ENCODE measurements at regions not wholly inside any gene's neighbourhood (a gene's known extent, or its start where the extent isn't known, plus 50 kb on each side); places are given as distances from the start of the nearest gene placed in this dataset.
"Not testable (repeated sequence)": the region's sequence is repeated elsewhere in the genome, so short reads cannot be mapped to it uniquely, and the experiment has no call there.

DNA sequence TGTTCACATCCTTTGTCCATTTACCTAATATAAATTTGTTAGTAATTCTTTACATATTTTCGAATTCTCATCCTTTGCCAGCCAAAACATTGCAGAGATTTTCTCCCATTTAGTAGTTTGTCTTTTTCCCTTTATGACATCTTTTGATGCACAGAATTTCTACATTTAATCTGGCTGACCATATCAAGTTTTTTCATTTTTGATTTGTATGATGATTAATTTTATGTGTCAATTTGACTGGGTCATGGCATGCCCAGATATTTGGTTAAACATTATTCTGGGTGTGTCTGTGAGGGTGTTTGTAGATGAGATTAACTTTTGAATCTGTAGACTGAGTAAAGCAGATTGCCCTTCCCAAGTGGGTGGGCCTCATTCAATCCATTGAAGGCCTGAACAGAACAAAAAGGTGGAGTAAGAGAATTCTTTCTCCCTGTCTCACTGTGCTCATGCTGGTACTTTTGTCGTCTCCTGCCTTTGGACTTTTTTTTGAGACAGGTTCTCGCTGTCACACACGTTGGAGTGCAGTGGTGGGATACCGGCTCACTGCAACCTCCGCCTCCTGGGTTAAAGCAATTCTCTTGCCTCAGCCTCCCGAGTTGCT lies 72.1 kb upstream of the EPB41L1 start:
- DNase-seq (ENCODE audit: low read depth in 2 of 3, low spot score in 1 of 3): no peak

GRCh38 chr20:36083200-36083599 lies 71.3 kb upstream of the EPB41L1 start:
- DNase-seq (ENCODE audit: low read depth in 2 of 3, low spot score in 1 of 3): not testable (repeated sequence)

GRCh38 chr20:36084356-36084755 lies 70.2 kb upstream of the EPB41L1 start:
- no peak for DNase-seq (ENCODE audit: low read depth in 2 of 3, low spot score in 1 of 3)

GRCh38 chr20:36084897-36085613 lies 69.5 kb upstream of the EPB41L1 start:
- DNase-seq (ENCODE audit: low read depth in 2 of 3, low spot score in 1 of 3): no peak

DNA sequence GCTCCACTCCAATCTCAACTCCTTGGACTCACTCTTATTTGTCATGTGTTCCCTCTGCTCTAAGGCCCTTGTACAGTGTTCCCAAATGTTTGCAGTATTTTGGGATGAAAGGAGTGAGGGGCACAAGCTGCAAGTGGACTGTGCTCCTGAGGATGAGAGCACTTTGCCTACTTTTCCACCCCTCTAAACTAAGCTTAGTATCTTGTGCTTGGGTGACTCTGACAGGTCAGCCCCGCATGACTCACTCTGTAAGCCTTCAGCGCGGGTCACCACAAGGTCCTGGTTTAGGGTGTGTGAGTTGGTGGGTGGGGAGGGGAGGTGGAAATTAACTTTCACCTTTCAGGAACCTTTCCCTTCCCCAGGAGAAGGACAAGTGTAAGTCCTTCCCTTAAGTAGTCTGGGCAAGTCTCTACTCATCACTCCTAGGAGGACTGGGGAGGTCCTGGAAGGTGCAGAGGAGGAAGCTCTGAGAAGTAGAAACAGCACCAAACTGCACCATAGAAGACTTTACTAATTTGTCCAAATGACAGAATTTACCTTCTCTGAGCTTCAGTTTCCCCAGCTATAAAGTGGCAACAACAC lies 68.8 kb upstream of the EPB41L1 start:
- no peak for DNase-seq (ENCODE audit: low read depth in 2 of 3, low spot score in 1 of 3)

DNA sequence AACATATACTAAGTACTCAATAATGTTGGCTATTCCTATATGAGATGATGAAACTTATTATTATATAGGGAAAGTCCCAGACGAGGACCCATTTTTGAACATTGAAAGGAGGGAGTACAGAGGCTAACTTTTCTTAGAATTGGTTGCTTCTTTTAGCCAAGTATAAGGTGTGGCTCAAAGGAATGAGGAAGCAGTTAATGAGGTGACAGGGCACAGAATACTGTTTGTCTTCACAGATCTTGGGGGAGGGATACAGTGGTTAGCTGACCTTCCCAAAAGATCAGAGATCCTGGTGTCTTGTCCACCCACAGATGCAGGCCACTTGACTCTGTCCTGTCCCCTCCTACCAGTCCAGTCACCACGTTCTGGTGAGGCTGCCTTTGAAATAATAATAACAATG lies 67.8 kb upstream of the EPB41L1 start:
- no peak for DNase-seq (ENCODE audit: low read depth in 2 of 3, low spot score in 1 of 3)

- no peak for DNase-seq (ENCODE audit: low read depth in 2 of 3, low spot score in 1 of 3)
Observed at GRCh38 chr20:36090223-36090622, 64.3 kb upstream of the EPB41L1 start.

DNA sequence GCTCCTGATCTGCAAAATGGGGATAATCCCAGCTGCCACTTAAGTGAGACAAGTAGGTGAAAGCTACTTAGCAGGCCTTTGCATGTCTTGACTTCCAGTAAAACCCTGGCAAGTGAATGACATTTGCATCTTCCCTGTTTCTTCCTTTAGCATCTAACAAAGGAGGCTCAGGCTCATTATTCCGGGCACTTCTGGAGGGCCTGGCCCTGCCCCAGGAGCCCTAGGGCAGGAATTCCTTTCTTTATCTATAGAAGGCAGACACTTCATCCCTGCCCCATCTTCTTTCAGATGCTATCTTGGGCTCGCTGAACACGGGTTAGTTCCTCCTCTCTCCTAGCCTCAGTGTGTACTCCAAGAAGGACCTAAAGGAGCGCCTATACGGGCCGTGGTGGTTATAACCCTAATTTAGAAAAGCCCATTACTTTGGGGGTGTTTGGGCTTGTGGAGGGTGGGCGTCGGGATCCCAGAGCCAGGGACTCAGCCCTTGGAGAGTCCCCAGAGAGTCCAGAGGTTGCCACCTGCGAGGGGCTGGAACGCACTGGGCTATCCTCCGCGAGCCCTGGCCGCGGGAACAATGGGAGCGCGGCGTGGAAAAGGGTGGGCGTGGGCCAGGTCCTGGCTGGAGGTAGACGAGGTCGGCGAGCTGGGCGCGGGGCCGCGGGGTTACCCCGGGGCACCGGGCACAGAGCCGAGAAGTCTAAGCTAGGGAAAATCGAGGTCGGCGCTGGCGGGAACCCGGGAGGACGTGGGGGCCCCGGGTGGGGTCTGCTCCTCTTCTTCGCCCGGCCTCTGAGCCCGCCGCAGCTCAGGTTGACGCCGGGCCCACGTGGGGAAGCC lies 62.8 kb upstream of the EPB41L1 start:
- no peak for DNase-seq (ENCODE audit: low read depth in 2 of 3, low spot score in 1 of 3)

- DNase-seq (ENCODE audit: low read depth in 2 of 3, low spot score in 1 of 3): no peak
Observed at GRCh38 chr20:36092398-36093024, 62.0 kb upstream of the EPB41L1 start.

DNA sequence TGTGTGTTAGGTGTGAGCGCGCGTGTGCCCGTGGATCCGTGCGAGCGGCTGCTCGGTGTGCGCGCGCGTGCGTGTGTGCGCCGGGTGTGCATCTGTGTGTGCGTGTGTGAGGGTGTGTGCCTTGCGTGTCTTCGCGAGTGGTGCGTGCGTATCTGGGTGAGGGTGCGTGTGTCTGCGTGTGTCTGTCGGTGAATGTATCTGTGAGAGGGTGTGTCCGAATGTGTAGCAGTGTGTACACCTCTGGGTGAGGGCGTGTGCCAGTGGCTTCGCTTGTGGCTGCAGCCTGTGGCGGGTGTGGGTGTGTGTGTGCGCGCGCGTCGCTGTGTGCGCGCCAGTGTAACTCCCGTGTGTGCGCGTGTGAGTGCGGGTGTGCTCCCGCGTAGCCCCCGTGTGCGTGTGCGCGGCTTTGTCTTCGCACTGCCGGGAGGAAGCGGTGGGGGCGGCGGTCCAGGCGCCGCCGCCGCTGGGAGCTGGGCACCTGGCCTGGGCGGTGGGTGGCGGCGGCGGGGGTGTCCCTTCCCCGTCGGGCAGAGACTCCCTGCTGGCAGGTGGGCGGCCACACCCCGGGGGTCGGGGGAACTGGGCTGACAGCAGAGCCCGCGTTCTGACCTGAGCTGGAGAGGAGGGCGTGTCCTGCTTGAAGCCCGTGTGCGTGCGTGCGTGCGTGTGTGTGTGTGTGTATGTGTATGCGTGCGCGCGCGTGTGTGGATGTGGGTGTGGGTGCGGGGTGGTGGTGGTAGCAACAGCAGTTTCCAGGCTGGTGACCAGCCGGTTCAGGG lies 61.3 kb upstream of the EPB41L1 start:
- peak; percentile 12 to 14 (median 13) for DNase-seq (ENCODE audit: low read depth in 2 of 3, low spot score in 1 of 3)

- DNase-seq (ENCODE audit: low read depth in 2 of 3, low spot score in 1 of 3): no peak
Observed at GRCh38 chr20:36093804-36094145, 60.8 kb upstream of the EPB41L1 start.

GRCh38 chr20:36094497-36094896 lies 60.0 kb upstream of the EPB41L1 start:
- DNase-seq (ENCODE audit: low read depth in 2 of 3, low spot score in 1 of 3): no peak

DNA sequence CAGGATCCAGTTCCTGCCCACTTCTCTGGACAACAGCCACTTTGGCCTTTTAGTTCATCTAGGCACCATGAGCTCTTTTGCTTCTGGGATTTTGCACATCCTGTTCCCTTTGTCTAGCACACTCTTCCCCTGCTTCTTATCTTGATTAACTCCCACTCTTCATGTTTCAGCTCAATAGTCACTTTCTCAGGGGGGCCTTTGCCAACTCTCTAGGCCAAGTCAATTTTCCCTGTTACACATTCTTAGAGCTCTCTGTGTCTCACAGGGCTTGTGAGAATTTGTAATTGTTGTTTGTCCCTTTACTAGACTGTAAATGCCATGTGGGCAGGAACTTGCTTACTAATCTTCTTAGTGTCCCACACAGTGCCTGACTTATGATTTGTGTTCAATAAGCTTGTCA lies 58.1 kb upstream of the EPB41L1 start:
- DNase-seq (ENCODE audit: low read depth in 2 of 3, low spot score in 1 of 3): no peak

DNA sequence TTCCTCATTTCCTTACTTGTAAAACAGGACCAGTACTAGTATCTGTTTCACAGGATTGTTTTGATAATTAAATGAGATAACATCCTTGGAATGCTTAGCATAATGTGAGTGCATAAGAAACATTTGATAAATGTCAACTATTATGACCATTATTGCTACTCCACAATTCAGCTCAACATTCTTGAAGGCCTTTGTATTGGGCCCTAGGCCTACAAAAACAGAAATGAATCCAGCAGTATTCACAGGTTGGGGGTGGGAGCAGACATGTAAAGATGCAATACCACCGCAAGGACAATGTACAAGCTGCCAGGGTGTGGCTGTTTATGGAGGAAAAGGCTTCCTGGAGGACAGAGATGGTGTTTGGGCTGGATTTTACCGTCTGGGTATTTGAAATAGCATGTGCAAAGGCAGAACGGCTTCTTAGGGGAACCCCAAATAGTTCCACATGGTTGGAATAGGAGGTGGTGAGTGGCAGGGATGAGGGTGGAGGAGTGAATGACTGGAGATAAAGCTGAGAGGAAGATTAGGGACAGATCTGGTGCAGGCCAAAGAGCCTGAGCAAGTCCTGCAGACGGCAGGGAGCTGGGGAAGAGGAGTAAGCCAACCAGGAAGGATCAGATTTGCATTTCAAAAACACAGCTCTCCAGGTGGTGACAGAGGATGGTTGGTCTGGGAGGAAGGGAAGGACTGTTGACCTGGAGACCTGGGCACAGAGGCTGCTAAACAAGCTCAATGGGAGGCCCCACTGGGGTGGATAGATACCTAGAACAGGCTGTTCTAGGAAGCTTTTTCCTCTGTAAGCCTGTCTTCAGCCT lies 57.0 kb upstream of the EPB41L1 start:
- DNase-seq (ENCODE audit: low read depth in 2 of 3, low spot score in 1 of 3): no peak

- DNase-seq (ENCODE audit: low read depth in 2 of 3, low spot score in 1 of 3): no peak
Observed at GRCh38 chr20:36098364-36098763, 56.2 kb upstream of the EPB41L1 start.

GRCh38 chr20:36099106-36099505 lies 55.4 kb upstream of the EPB41L1 start:
- no peak for DNase-seq (ENCODE audit: low read depth in 2 of 3, low spot score in 1 of 3)

DNA sequence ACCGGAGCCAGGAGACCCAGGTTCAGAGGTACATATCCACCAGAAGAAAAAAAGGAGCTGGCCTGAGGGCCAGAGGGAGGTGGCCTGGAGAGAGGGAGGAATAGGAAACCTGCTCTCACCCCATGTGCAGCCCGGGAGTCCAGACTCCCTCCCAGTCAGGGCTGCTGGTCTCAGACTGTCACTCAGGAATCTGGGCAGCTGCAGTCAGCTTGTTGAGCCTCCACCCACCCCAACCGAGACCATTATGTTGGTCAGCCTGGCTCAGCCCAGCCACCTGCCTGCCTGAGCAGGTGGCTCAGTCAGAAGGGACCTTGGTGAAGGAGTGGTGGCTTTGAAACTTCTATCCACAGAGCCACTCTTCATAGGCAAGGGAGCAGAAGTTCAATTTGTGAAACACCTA lies 53.3 kb upstream of the EPB41L1 start:
- DNase-seq (ENCODE audit: low read depth in 2 of 3, low spot score in 1 of 3): no peak

DNA sequence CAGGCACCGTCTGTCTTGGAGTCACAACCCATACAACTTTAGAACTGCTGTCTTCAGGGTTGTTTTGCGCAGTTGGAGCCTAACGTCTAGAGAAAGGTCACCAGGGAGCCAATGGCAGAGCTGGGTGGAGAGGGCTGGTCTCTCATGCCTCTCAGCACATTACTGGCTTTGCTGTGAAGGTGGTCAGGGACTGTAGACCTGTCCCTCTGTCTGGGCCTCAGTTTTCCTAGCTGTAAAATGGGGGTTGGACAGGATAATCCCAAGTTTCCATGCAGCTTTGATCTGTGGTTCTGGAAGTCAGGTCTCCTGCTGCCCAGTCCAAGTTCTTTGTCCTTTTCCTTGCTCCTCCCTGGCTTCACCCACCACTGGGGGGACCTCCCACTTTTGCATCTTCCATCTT lies 52.2 kb upstream of the EPB41L1 start:
- DNase-seq (ENCODE audit: low read depth in 2 of 3, low spot score in 1 of 3): no peak

GRCh38 chr20:36102809-36103596 lies 51.5 kb upstream of the EPB41L1 start:
- no peak for DNase-seq (ENCODE audit: low read depth in 2 of 3, low spot score in 1 of 3)

Data from stimulated activated CD4-positive, alpha-beta T cell treated with anti-CD3 and anti-CD28 coated beads, Interleukin-12 subunit alpha, Interleukin-12 subunit beta, amount 100 ng/mL, for 48 hours (primary cell).